ENCODE measurements at regions not wholly inside any gene's neighbourhood (a gene's known extent, or its start where the extent isn't known, plus 50 kb on each side); places are given as distances from the start of the nearest gene placed in this dataset.

- TF ChIP-seq CTCF (IDR thresholded peaks at IDR 0.05) (no peak), POLR2A (IDR thresholded peaks at IDR 0.05) (no peak), EP300 (IDR thresholded peaks at IDR 0.05) (no peak)
These were observed 72.0 kb upstream of the RAI14 start for GRCh38 chr5:34584165-34584564.

Measured in tibial nerve (tissue), 4 donors.